ENCODE measurements at regions not wholly inside any gene's neighbourhood (a gene's known extent, or its start where the extent isn't known, plus 50 kb on each side); places are given as distances from the start of the nearest gene placed in this dataset.
A peak's percentile ranks its signal among the peaks of the same experiment; 100 is the strongest.

DNA sequence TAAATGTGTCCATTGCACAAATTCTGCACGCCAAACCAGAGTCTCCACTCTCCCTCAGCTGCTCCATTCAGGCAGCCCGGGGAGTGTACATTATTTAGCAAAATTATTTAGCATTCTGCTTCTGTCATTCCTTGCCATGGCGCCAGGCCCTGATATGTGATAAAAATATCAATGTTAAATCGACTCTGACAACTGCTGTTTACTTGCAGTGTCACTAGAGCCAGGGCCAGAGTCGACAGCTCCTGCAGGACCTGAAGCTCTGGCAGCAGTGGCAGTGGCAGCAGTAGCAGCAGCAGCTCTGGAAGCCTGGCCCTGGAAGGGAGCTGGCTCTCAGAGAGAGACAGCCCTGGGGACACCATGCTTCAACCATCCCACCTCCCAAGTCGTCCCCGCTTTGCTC is 224.5 kb downstream of the BUD13 start:
- intact Hi-C loops (cut with DNase I) = no loop called here
- no peak for DNase-seq (ENCODE audit: low spot score in 2 of 2)
- Histone ChIP-seq H3K36me3 (no peaks in the 10 kb centered on the region), H3K4me1 (no peaks in the 10 kb centered on the region), H3K9me3 (no peaks in the 10 kb centered on the region), H3K27ac (no peak overlapping the region), H3K27me3 (no peaks in the 10 kb centered on the region), H3K4me3 (no peak overlapping the region)
- TF ChIP-seq, protein P1, sequence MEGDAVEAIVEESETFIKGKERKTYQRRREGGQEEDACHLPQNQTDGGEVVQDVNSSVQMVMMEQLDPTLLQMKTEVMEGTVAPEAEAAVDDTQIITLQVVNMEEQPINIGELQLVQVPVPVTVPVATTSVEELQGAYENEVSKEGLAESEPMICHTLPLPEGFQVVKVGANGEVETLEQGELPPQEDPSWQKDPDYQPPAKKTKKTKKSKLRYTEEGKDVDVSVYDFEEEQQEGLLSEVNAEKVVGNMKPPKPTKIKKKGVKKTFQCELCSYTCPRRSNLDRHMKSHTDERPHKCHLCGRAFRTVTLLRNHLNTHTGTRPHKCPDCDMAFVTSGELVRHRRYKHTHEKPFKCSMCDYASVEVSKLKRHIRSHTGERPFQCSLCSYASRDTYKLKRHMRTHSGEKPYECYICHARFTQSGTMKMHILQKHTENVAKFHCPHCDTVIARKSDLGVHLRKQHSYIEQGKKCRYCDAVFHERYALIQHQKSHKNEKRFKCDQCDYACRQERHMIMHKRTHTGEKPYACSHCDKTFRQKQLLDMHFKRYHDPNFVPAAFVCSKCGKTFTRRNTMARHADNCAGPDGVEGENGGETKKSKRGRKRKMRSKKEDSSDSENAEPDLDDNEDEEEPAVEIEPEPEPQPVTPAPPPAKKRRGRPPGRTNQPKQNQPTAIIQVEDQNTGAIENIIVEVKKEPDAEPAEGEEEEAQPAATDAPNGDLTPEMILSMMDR (IDR thresholded peaks at IDR 0.05) = no peak

- intact Hi-C loops (cut with DNase I) = no loop called here
- H3K4me1 ChIP-seq = no peaks in the 10 kb centered on the region
- H3K36me3 ChIP-seq = no peaks in the 10 kb centered on the region
- H3K4me3 ChIP-seq = no peak overlapping the region
- H3K9me3 ChIP-seq = no peaks in the 10 kb centered on the region
- H3K27ac ChIP-seq = no peak overlapping the region
- H3K27me3 ChIP-seq = no peaks in the 10 kb centered on the region
- no peak for DNase-seq (ENCODE audit: low spot score in 2 of 2)
- TF ChIP-seq, protein P1 (IDR thresholded peaks at IDR 0.05) = no peak
Measured at GRCh38 chr11:116547571-116547970, 225.2 kb downstream of the BUD13 start.

DNA sequence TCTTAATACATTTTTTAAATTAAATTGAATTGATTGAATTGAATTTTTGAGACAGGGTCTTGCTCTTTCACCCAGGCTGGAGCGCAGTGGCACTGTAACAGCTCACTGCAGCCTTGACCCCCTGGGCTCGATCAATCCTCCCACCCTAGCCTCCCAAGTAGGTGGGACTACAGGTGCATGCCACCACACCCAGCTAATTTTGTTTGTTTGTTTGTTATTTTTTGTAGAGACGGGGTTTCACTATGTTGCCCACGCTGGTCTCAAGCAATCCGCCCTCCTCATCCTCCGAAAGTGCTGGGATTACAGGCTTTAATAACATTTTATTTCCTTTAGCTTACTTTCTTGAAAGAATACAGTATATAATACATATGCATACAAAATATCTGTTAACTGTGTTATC is 226.9 kb downstream of the BUD13 start:
- H3K27me3 ChIP-seq = no peaks in the 10 kb centered on the region
- intact Hi-C loops (cut with DNase I) = no loop called here
- H3K4me3 ChIP-seq = no peak overlapping the region
- H3K36me3 ChIP-seq = no peaks in the 10 kb centered on the region
- TF ChIP-seq, protein P1 (IDR thresholded peaks at IDR 0.05) = no peak
- no peaks in the 10 kb centered on the region for H3K9me3 ChIP-seq
- no peaks in the 10 kb centered on the region for H3K4me1 ChIP-seq
- no peak for DNase-seq (ENCODE audit: low spot score in 2 of 2)
- no peak overlapping the region for H3K27ac ChIP-seq

GRCh38 chr11:116544721-116545120 is 228.1 kb downstream of the BUD13 start:
- H3K27me3 ChIP-seq = no peaks in the 10 kb centered on the region
- H3K9me3 ChIP-seq = no peaks in the 10 kb centered on the region
- no peaks in the 10 kb centered on the region for H3K36me3 ChIP-seq
- H3K4me1 ChIP-seq = no peaks in the 10 kb centered on the region
- no peak overlapping the region for H3K4me3 ChIP-seq
- TF ChIP-seq, protein P1 (IDR thresholded peaks at IDR 0.05) = no peak
- intact Hi-C loops (cut with DNase I) = no loop called here
- DNase-seq (ENCODE audit: low spot score in 2 of 2) = no peak
- H3K27ac ChIP-seq = no peak overlapping the region

DNA sequence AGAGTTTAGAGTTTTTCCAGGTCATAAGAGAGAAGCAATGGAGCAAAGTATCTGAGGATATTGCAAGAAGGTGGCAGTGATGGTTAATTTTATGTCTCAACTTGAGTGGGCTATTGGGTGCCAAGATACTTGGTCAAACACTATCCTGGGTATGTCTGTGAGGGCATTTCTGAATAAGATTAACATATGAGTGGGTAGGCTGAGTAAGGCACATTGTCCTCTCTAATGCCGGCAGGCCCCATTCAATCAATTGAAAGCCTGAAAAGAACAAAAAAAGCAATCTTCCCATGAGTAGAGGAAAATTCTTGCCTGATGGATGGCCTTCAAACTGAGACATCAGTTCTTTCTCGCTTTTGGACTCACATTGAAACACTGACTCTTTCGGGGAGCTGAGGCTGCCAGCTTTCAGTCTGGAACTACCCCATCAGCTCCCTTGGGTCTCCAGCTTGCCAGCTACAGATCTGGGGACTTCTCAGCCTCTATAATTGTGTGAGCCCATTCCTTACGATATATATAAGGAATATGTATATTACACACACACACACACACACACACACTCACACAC is 228.8 kb downstream of the BUD13 start:
- H3K4me3 ChIP-seq = no peak overlapping the region
- TF ChIP-seq, protein P1 (IDR thresholded peaks at IDR 0.05) = no peak
- H3K27me3 ChIP-seq = no peaks in the 10 kb centered on the region
- intact Hi-C loops (cut with DNase I) = no loop called here
- no peaks in the 10 kb centered on the region for H3K4me1 ChIP-seq
- DNase-seq (ENCODE audit: low spot score in 2 of 2) = no peak
- no peaks in the 10 kb centered on the region for H3K36me3 ChIP-seq
- no peak overlapping the region for H3K27ac ChIP-seq
- H3K9me3 ChIP-seq = no peaks in the 10 kb centered on the region

- no peak overlapping the region for H3K27ac ChIP-seq
- no peaks in the 10 kb centered on the region for H3K9me3 ChIP-seq
- TF ChIP-seq, protein P1 (IDR thresholded peaks at IDR 0.05) = no peak
- no peaks in the 10 kb centered on the region for H3K27me3 ChIP-seq
- no peaks in the 10 kb centered on the region for H3K4me1 ChIP-seq
- no peak overlapping the region for H3K4me3 ChIP-seq
- DNase-seq (ENCODE audit: low spot score in 2 of 2) = peak in 1 of 2 donors; percentile 4
- intact Hi-C loops (cut with DNase I) = no loop called here
- H3K36me3 ChIP-seq = no peaks in the 10 kb centered on the region
Measured at GRCh38 chr11:116543099-116543498, 229.7 kb downstream of the BUD13 start.
